HCT116 (cell line): ENCODE measurements at regions not wholly inside any gene's neighbourhood (a gene's known extent, or its start where the extent isn't known, plus 50 kb on each side); places are given as distances from the start of the nearest gene placed in this dataset.
A peak's percentile ranks its signal among the peaks of the same experiment; 100 is the strongest.

ENCODE experiments used
- ATAC-seq: fragments of 200-7000 bp; cut with Tn5 transposase; 2 replicates; pipeline ENCODE4 v1.9.1; 2020; ENCODE audit warnings: mild to moderate bottlenecking, moderate library complexity
- BruUV-seq: library from RNA; stranded (reverse); fragments of 400-500 nt; replicated peaks from 2 replicates; lab custom pipeline; 2021; lab: Mats Ljungman, UMichigan
- CTCF ChIA-PET: fragments of 300-600 bp; sonication (Branson Sonifier 250); formaldehyde crosslinking; loops from one replicate; lab custom pipeline; 2021; ENCODE audit warnings: antibody characterized with exemption; lab: Charles Lee
- POLR2A ChIA-PET: fragments of 300-600, 350-600 bp; sonication (Branson Sonifier 250); formaldehyde crosslinking; loops from one replicate; lab custom pipeline; 2021; ENCODE audit warnings: antibody characterized with exemption; lab: Charles Lee
- RAD21 ChIA-PET, 2 experiments: fragments of 300-600 bp; sonication (Branson Sonifier 250); formaldehyde crosslinking; loops; one replicate each; lab custom pipeline; 2023; ENCODE audit warnings: low total read pairs in 2 of 2; ENCODE audit not compliant: uncharacterized antibody in 2 of 2, unreplicated experiment in 2 of 2, low non-redundant PET in 1 of 2; lab: Charles Lee
- DNase-seq: peaks from one replicate; pipeline ENCODE4 v3.0.0-alpha.2; 2010; ENCODE audit warnings: low read depth, low spot score
- H2AFZ ChIP-seq: fragments of 200-600 bp; shearing (Covaris generic), sonication (generic); 2 replicates; pipeline ENCODE4 v1.6.1; 2017; ENCODE audit warnings: low read depth, mixed run types, mixed read lengths, antibody characterized with exemption, low read length; ENCODE audit not compliant: poor library complexity, severe bottlenecking
- H3K27ac ChIP-seq: 2 replicates; pipeline ENCODE4 v1.5.1; 2012; ENCODE audit warnings: low read depth, low read length
- H3K27me3 ChIP-seq: fragments of 200-600 bp; sonication (generic); 2 replicates; pipeline ENCODE4 v1.6.1; 2016; ENCODE audit warnings: mixed run types, low read length, mixed read lengths; ENCODE audit not compliant: insufficient read depth
- H3K36me3 ChIP-seq, 2 experiments: fragments of 200-500 bp in 1 of 2; fragments of 200-600 bp in 1 of 2; sonication (Bioruptor generic) in 1 of 2; sonication (generic) in 1 of 2; 2 replicates each; pipeline versions ENCODE4 v1.5.1 to v1.6.1; 2014 to 2016; ENCODE audit warnings: low read length in 2 of 2, inconsistent platforms in 1 of 2, mixed read lengths in 1 of 2, mixed run types in 1 of 2; ENCODE audit not compliant: insufficient read depth in 2 of 2, control insufficient read depth in 1 of 2
- H3K4me1 ChIP-seq, 2 experiments: fragments of 200-600 bp in 1 of 2; sonication (generic) in 1 of 2; 2 replicates each; pipeline versions ENCODE4 v1.5.1 to v1.6.1; 2012 to 2017; ENCODE audit warnings: low read length in 2 of 2, inconsistent platforms in 1 of 2, mild to moderate bottlenecking in 1 of 2, mixed read lengths in 1 of 2, mixed run types in 1 of 2, moderate library complexity in 1 of 2; ENCODE audit not compliant: insufficient read depth in 2 of 2, control insufficient read depth in 1 of 2
- H3K4me2 ChIP-seq: fragments of 200-600 bp; sonication (generic); 2 replicates; pipeline ENCODE4 v1.6.1; 2017; ENCODE audit warnings: mixed run types, low read length, mixed read lengths
- H3K4me3 ChIP-seq, 2 experiments: fragments of 200-600 bp in 1 of 2; sonication (generic) in 1 of 2; replicated peaks in 1 of 2; 2 replicates each; pipeline ENCODE4 v1.5.1; 2011 to 2016; ENCODE audit warnings: low read length in 2 of 2, control low read depth in 1 of 2, low read depth in 1 of 2, mild to moderate bottlenecking in 1 of 2, mixed read lengths in 1 of 2, mixed run types in 1 of 2
- H3K79me2 ChIP-seq: fragments of 200-600 bp; sonication (generic); 2 replicates; pipeline ENCODE4 v1.6.1; 2017; ENCODE audit warnings: mild to moderate bottlenecking, mixed run types, low read length, moderate library complexity, mixed read lengths; ENCODE audit not compliant: insufficient read depth
- H3K9ac ChIP-seq: fragments of 200-600 bp; sonication (generic); 2 replicates; pipeline ENCODE4 v1.6.1; 2016; ENCODE audit warnings: low read length, mixed read lengths
- H3K9me2 ChIP-seq: fragments of 200-600 bp; sonication (generic), shearing (Covaris generic); 2 replicates; pipeline ENCODE4 v1.6.1; 2017; ENCODE audit warnings: mixed run types, mild to moderate bottlenecking, moderate library complexity; ENCODE audit not compliant: insufficient read depth
- H3K9me3 ChIP-seq, 2 experiments: fragments of 200-500 bp in 1 of 2; fragments of 200-600 bp in 1 of 2; sonication (Bioruptor generic) in 1 of 2; sonication (generic) in 1 of 2; 2 replicates each; pipeline ENCODE4 v1.6.1; 2014 to 2017; ENCODE audit warnings: low read length in 2 of 2, mixed read lengths in 2 of 2, inconsistent platforms in 1 of 2, low read depth in 1 of 2, mild to moderate bottlenecking in 1 of 2, mixed run types in 1 of 2, moderate library complexity in 1 of 2; ENCODE audit not compliant: control insufficient read depth in 1 of 2, insufficient read depth in 1 of 2
- H4K20me1 ChIP-seq: fragments of 200-600 bp; sonication (generic), shearing (Covaris generic); 2 replicates; pipeline ENCODE4 v1.6.1; 2017; ENCODE audit warnings: mixed run types, mild to moderate bottlenecking, moderate library complexity; ENCODE audit not compliant: insufficient read depth
- CEBPB ChIP-seq: IDR thresholded peaks from 2 replicates; pipeline ENCODE4 v1.6.1; 2012; ENCODE audit warnings: low read depth
- EGR1 ChIP-seq: IDR thresholded peaks from 2 replicates; pipeline ENCODE4 v1.6.1; 2012; ENCODE audit warnings: low read depth
- POLR2A ChIP-seq: IDR thresholded peaks from 2 replicates; pipeline ENCODE4 v1.7.0; 2011; ENCODE audit warnings: borderline replicate concordance; ENCODE audit not compliant: insufficient read depth, insufficient read length; ENCODE audit errors: extremely low read depth
- POLR2AphosphoS5 ChIP-seq: IDR thresholded peaks from 2 replicates; pipeline ENCODE4 v1.6.1; 2011; ENCODE audit warnings: mild to moderate bottlenecking, low read depth, low read length, moderate library complexity
- RAD21 ChIP-seq: IDR thresholded peaks from 2 replicates; pipeline ENCODE4 v1.6.1; 2012; ENCODE audit warnings: low read depth, mild to moderate bottlenecking
- SIN3A ChIP-seq: IDR thresholded peaks from 2 replicates; pipeline ENCODE4 v1.6.1; 2012; ENCODE audit warnings: low read depth
- SRF ChIP-seq: IDR thresholded peaks from 2 replicates; pipeline ENCODE4 v1.6.1; 2012; ENCODE audit warnings: low read depth
- TCF7L2 ChIP-seq: IDR thresholded peaks from 2 replicates; pipeline ENCODE4 v1.7.0; 2011; ENCODE audit warnings: borderline replicate concordance, inconsistent platforms; ENCODE audit not compliant: insufficient read depth, insufficient read length; ENCODE audit errors: extremely low read depth
- YY1 ChIP-seq: IDR thresholded peaks from 2 replicates; pipeline ENCODE4 v1.6.1; 2011; ENCODE audit warnings: low read length, low read depth, moderate library complexity, mild to moderate bottlenecking; ENCODE audit not compliant: insufficient replicate concordance; ENCODE audit errors: extremely low read depth
- ZFX ChIP-seq: fragments of 450-650 bp; IDR thresholded peaks from 2 replicates; pipeline ENCODE4 v1.6.1; 2017
- intact Hi-C: fragments of 100-400 bp; cut with micrococcal nuclease; formaldehyde crosslinking; loops from 2 replicates; pipeline ENCODE4 v1.10.0; 2022

DNA sequence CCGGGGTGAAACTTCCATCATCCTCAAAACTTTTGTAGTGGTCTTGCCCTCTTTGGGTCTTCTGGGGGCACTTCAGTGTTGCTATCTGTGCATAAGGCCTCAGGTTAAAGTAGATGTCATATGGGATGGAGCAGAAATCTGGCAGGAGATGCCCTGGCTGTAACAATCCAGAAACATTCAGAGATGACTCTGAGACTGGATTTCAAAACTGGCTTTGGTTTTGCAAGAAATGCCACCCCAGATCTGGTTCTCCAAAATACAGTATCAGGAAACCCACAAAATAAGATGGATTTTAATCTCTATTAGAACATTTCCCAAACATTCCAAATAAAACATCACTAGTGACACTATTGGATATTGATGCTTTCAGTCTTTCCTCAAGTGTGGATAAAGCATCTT, 191.5 kb downstream of the REEP3 start:
- Histone ChIP-seq H4K20me1 (no peaks in the 10 kb centered on the region), H3K9me2 (no peaks in the 10 kb centered on the region), H3K27me3 (no peaks in the 10 kb centered on the region), H3K9me3 (no peaks in the 10 kb centered on the region), H3K36me3 (no peaks in the 10 kb centered on the region), H3K27ac (peak overlapping the region; percentile 75), H3K4me2 (peak overlapping the region; percentile 56), H3K79me2 (no peaks in the 10 kb centered on the region), H2AFZ (no peak overlapping the region), H3K9ac (peak overlapping the region; percentile 29), H3K4me1 (peaks cover 59 to 75% of the 10 kb centered on the region in 2 experiments), H3K4me3 (0 out of 4 replicates have a peak overlapping the region, but pooled peaks of 1 of the 2 experiments have one; percentile 5)
- TF ChIP-seq SRF: no peak
- no peak for TF ChIP-seq RAD21
- no peak for TF ChIP-seq POLR2A
- no peak for TF ChIP-seq YY1
- TF ChIP-seq CEBPB: no peak
- TF ChIP-seq EGR1: no peak
- no peak for TF ChIP-seq ZFX
- no peak for DNase-seq
- CTCF ChIA-PET: interaction anchor here (0.9 to 2.1 kb wide), 4 partner anchors 55 to 545 kb away, joined by 3 to 19 read pairs (median 4); no protein-coding TSS in a partner anchor
- ATAC-seq: no peak
- POLR2A ChIA-PET: interaction anchor here (0.6 to 3.1 kb wide), 7 partner anchors 8 to 449 kb away, joined by 3 to 25 read pairs (median 5); no protein-coding TSS in a partner anchor
- TSS peak; percentile 79 for BruUV-seq
- intact Hi-C loops: loop anchor here (2.0 to 10.0 kb wide), 6 partner anchors 84 to 895 kb away; partner anchors contain the start of genes EGR2 and JMJD1C
- RAD21 ChIA-PET: interaction anchor here (0.7 to 1.3 kb wide), 3 partner anchors 79 to 84 kb away, joined by 3 to 4 read pairs (median 4); no protein-coding TSS in a partner anchor

GRCh38 chr10:63713191-63714144, 192.3 kb downstream of the REEP3 start:
- Histone ChIP-seq H3K27ac (peak overlapping the region; percentile 75), H3K9me2 (no peaks in the 10 kb centered on the region), H3K4me3 (no peak overlapping the region), H3K9me3 (no peaks in the 10 kb centered on the region), H2AFZ (peak overlapping the region; percentile 36), H3K4me2 (peak overlapping the region; percentile 56), H3K36me3 (no peaks in the 10 kb centered on the region), H3K9ac (peak overlapping the region; percentile 0; the same call in 1 of the 2 replicates), H3K4me1 (peaks cover 55 to 75% of the 10 kb centered on the region in 2 experiments), H3K27me3 (no peaks in the 10 kb centered on the region), H3K79me2 (no peaks in the 10 kb centered on the region), H4K20me1 (no peaks in the 10 kb centered on the region)
- ATAC-seq (no peak), DNase-seq (no peak)
- ChIA-PET POLR2A (interaction anchor here (0.6 to 3.1 kb wide), 4 partner anchors 10 to 449 kb away, joined by 3 to 25 read pairs (median 4); no protein-coding TSS in a partner anchor), RAD21 (interaction anchor here in 1 of 2 experiments (1.3 kb wide), 1 partner anchor 80 kb away, joined by 4 read pairs; no protein-coding TSS in a partner anchor), CTCF (interaction anchor here (0.9 to 2.1 kb wide), 2 partner anchors 153 to 546 kb away, joined by 3 to 19 read pairs; no protein-coding TSS in a partner anchor)
- TF ChIP-seq SIN3A (no peak), TCF7L2 (peak; percentile 52), POLR2AphosphoS5 (no peak), ZFX (no peak)
- BruUV-seq: no TSS peak
- intact Hi-C loops: loop anchor here (2.0 to 10.0 kb wide), 6 partner anchors 85 to 896 kb away; partner anchors contain the start of genes EGR2 and JMJD1C
